GM23338 (cell line): ENCODE measurements at regions not wholly inside any gene's neighbourhood (a gene's known extent, or its start where the extent isn't known, plus 50 kb on each side); places are given as distances from the start of the nearest gene placed in this dataset.

Experiments
- CTCF ChIP-seq, 2 experiments: fragments of 200-600 bp in 1 of 2; sonication (generic) in 1 of 2; conservative IDR thresholded peaks; 2 replicates each; pipeline versions ENCODE4 v1.5.1 to v1.6.1; 2016 to 2017; ENCODE audit warnings: antibody characterized with exemption in 2 of 2, low read depth in 2 of 2, mild to moderate bottlenecking in 2 of 2, moderate library complexity in 1 of 2
- EZH2 ChIP-seq: fragments of 200-600 bp; sonication (generic); IDR thresholded peaks from one replicate; pipeline ENCODE4 v1.8.0; 2017; ENCODE audit warnings: antibody characterized with exemption, mild to moderate bottlenecking, low read depth; ENCODE audit not compliant: unreplicated experiment
- EZH2phosphoT487 ChIP-seq: fragments of 200-600 bp; sonication (generic); IDR thresholded peaks from one replicate; pipeline ENCODE4 v1.8.1; 2018; ENCODE audit warnings: antibody characterized with exemption; ENCODE audit not compliant: unreplicated experiment
- REST ChIP-seq: IDR thresholded peaks from one replicate; pipeline ENCODE4 v1.6.1; 2018; ENCODE audit warnings: antibody characterized with exemption; ENCODE audit not compliant: unreplicated experiment

- TF ChIP-seq CTCF (conservative IDR thresholded peaks at IDR 0.05; ENCODE audit: low read depth in 2 of 2) (no peak), EZH2 (no peak), EZH2phosphoT487 (no peak), REST (no peak)
Measured at GRCh38 chr4:126742885-126743284, 889.9 kb upstream of the INTU start.
